Breast epithelium (tissue), 4 donors: ENCODE measurements at regions not wholly inside any gene's neighbourhood (a gene's known extent, or its start where the extent isn't known, plus 50 kb on each side); places are given as distances from the start of the nearest gene placed in this dataset.

Experiments
- DNase-seq, 2 donors: peaks; one replicate each; pipeline ENCODE4 v3.0.0-alpha.2; 2019; ENCODE audit warnings: low spot score in 2 of 2
- H3K27ac ChIP-seq, 2 donors: fragments of 200-600 bp; sonication (generic) in 1 of 2; one replicate each; pipeline ENCODE4 v1.5.1; 2016 to 2019; ENCODE audit warnings: mild to moderate bottlenecking in 1 of 2
- H3K27me3 ChIP-seq, 2 donors: fragments of 200-600 bp; sonication (generic) in 1 of 2; one replicate each; pipeline versions ENCODE4 v1.5.1 to v1.6.0; 2017 to 2019; ENCODE audit warnings: control low read depth in 1 of 2, mild to moderate bottlenecking in 1 of 2
- H3K36me3 ChIP-seq: fragments of 200-600 bp; one replicate; pipeline ENCODE4 v1.5.1; 2019
- H3K4me1 ChIP-seq, 2 donors: fragments of 200-600 bp; sonication (generic); one replicate each; pipeline ENCODE4 v1.5.1; 2016 to 2019; ENCODE audit warnings: control low read depth in 1 of 2
- H3K4me3 ChIP-seq, 3 donors: fragments of 200-600 bp; sonication (generic); 1 replicate in 2 of 3; 2 replicates in 1 of 3; pipeline ENCODE4 v1.5.1; 2016 to 2019; ENCODE audit warnings: mild to moderate bottlenecking in 3 of 3, moderate library complexity in 2 of 3
- H3K9me3 ChIP-seq, 2 donors: fragments of 200-600 bp; sonication (generic) in 1 of 2; one replicate each; pipeline ENCODE4 v1.5.1; 2016 to 2019; ENCODE audit warnings: control low read depth in 1 of 2
- POLR2A ChIP-seq: fragments of 450-650 bp; IDR thresholded peaks from one replicate; pipeline ENCODE4 v1.6.1; 2016; ENCODE audit warnings: antibody characterized with exemption, mild to moderate bottlenecking, moderate library complexity
- POLR2AphosphoS5 ChIP-seq, 3 donors: sonication (generic); formaldehyde crosslinking; IDR thresholded peaks; one replicate each; pipeline ENCODE4 v1.6.1; 2017; ENCODE audit warnings: antibody characterized with exemption in 3 of 3
- intact Hi-C: fragments of 100-400 bp; cut with DNase I; formaldehyde crosslinking; loops from one replicate; pipeline ENCODE4 v1.15.1; 2023; ENCODE audit warnings: low total_unique reads
- TF ChIP-seq, protein P1 (sequence below), 3 donors: fragments of 450-650 bp; IDR thresholded peaks; one replicate each; pipeline ENCODE4 v1.5.1; 2016 to 2017; ENCODE audit warnings: antibody characterized with exemption in 3 of 3, mild to moderate bottlenecking in 3 of 3, moderate library complexity in 3 of 3

DNA sequence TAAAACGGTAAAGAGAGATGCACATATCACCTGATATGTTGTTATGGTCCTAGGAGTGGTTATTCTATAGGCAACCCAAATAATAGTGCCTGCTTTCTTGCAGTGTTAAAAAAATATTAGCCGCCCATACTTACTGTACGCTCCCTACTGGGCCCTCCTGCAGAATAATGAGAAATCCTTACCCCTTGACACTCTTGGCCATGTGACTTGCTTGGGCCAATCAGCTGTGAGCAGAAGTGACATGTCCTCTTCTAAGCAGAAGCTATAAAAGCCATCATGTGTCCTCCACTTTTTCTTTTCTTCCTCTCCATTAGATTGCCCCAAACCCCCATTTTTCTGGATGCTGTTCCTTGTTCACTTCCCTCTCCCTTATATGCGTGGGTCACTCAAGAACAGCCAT, 90.5 kb upstream of the SPRED2 start:
- no peak overlapping the region for H3K27ac ChIP-seq
- no peaks in the 10 kb centered on the region for H3K27me3 ChIP-seq
- no peaks in the 10 kb centered on the region for H3K36me3 ChIP-seq
- H3K4me3 ChIP-seq, result no peak overlapping the region
- no peak for DNase-seq
- TF ChIP-seq, protein P1, sequence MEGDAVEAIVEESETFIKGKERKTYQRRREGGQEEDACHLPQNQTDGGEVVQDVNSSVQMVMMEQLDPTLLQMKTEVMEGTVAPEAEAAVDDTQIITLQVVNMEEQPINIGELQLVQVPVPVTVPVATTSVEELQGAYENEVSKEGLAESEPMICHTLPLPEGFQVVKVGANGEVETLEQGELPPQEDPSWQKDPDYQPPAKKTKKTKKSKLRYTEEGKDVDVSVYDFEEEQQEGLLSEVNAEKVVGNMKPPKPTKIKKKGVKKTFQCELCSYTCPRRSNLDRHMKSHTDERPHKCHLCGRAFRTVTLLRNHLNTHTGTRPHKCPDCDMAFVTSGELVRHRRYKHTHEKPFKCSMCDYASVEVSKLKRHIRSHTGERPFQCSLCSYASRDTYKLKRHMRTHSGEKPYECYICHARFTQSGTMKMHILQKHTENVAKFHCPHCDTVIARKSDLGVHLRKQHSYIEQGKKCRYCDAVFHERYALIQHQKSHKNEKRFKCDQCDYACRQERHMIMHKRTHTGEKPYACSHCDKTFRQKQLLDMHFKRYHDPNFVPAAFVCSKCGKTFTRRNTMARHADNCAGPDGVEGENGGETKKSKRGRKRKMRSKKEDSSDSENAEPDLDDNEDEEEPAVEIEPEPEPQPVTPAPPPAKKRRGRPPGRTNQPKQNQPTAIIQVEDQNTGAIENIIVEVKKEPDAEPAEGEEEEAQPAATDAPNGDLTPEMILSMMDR (IDR thresholded peaks at IDR 0.05), result no peak
- TF ChIP-seq POLR2A, result no peak
- TF ChIP-seq POLR2AphosphoS5 (IDR thresholded peaks at IDR 0.05), result no peak
- intact Hi-C loops, result loop anchor here (5.0 kb wide), 1 partner anchor 574 kb away; no protein-coding TSS in a partner anchor
- no peaks in the 10 kb centered on the region for H3K9me3 ChIP-seq
- H3K4me1 ChIP-seq, result no peaks in the 10 kb centered on the region

DNA sequence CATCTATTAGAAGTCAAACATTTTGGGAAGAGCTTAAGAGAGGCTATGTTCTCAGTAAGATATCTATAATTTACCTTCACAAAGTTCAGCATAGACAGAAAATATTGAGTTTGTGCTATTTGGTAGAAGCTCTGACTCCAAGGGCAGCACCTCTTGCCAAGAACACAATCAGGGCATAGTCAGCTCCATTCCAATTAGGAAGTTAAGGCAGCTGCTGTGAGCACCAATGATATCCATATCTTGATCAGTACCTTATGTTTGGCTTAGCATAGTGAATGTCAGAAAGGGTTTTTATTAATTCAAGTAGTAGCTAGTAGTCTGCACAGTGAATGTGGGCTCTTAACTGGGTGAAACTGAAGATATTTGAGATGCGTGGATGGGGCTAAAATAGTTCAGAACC, 86.4 kb upstream of the SPRED2 start:
- Histone ChIP-seq H3K4me1 (no peaks in the 10 kb centered on the region), H3K27ac (no peak overlapping the region), H3K9me3 (no peaks in the 10 kb centered on the region), H3K27me3 (no peaks in the 10 kb centered on the region), H3K4me3 (no peak overlapping the region), H3K36me3 (no peaks in the 10 kb centered on the region)
- TF ChIP-seq POLR2AphosphoS5 (IDR thresholded peaks at IDR 0.05) (no peak), POLR2A (no peak)
- TF ChIP-seq, protein P1 (IDR thresholded peaks at IDR 0.05), result no peak
- intact Hi-C loops, result no loop called here
- no peak for DNase-seq

GRCh38 chr2:65514555-65515195, 82.3 kb upstream of the SPRED2 start:
- Histone ChIP-seq H3K36me3 (no peaks in the 10 kb centered on the region), H3K4me1 (no peaks in the 10 kb centered on the region), H3K9me3 (no peaks in the 10 kb centered on the region), H3K27ac (no peak overlapping the region), H3K27me3 (no peaks in the 10 kb centered on the region), H3K4me3 (no peak overlapping the region)
- TF ChIP-seq POLR2A (no peak), POLR2AphosphoS5 (IDR thresholded peaks at IDR 0.05) (no peak)
- TF ChIP-seq, protein P1 (IDR thresholded peaks at IDR 0.05), result no peak
- intact Hi-C loops, result no loop called here
- no peak for DNase-seq

DNA sequence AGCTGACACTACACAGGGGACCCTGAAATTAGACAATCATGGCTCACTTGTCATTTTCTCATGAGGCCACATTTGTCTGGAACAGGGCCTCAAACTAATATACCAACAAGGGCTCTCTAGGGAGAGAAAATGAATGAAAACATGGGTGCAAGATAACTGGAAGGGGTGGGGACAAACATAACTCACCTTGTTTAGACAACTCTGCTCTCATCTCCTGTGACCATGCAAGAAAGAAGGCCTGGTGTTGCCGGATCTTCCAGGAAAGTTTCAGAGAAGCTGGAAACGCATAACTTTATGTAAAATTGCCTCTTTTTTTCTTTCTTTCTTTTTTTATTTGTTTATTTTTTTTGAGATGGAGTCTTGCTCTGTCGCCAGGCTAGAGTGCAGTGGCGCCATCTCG, 80.4 kb upstream of the SPRED2 start:
- no peak for DNase-seq
- intact Hi-C loops, result loop anchor here (1.0 kb wide), 1 partner anchor 41 kb away; no protein-coding TSS in a partner anchor
- TF ChIP-seq POLR2AphosphoS5 (IDR thresholded peaks at IDR 0.05) (no peak), POLR2A (no peak)
- TF ChIP-seq, protein P1 (IDR thresholded peaks at IDR 0.05), result no peak
- Histone ChIP-seq H3K4me3 (no peak overlapping the region), H3K4me1 (no peaks in the 10 kb centered on the region), H3K27ac (no peak overlapping the region), H3K36me3 (no peaks in the 10 kb centered on the region), H3K9me3 (no peaks in the 10 kb centered on the region), H3K27me3 (no peaks in the 10 kb centered on the region)

- intact Hi-C loops, result no loop called here
- Histone ChIP-seq H3K36me3 (no peaks in the 10 kb centered on the region), H3K4me1 (no peaks in the 10 kb centered on the region), H3K27me3 (no peaks in the 10 kb centered on the region), H3K4me3 (no peak overlapping the region), H3K27ac (no peak overlapping the region), H3K9me3 (no peaks in the 10 kb centered on the region)
- TF ChIP-seq POLR2A (no peak), POLR2AphosphoS5 (IDR thresholded peaks at IDR 0.05) (no peak)
- TF ChIP-seq, protein P1 (IDR thresholded peaks at IDR 0.05), result no peak
- no peak for DNase-seq
Measured at GRCh38 chr2:65511306-65511705, 78.9 kb upstream of the SPRED2 start.
